ENCODE measurements at regions not wholly inside any gene's neighbourhood (a gene's known extent, or its start where the extent isn't known, plus 50 kb on each side); places are given as distances from the start of the nearest gene placed in this dataset.
"Not testable (repeated sequence)": the region's sequence is repeated elsewhere in the genome, so short reads cannot be mapped to it uniquely, and the experiment has no call there.

GRCh38 chr22:26941896-26942636 lies 284.7 kb downstream of the MIAT start:
- H3K36me3 ChIP-seq (ENCODE audit: insufficient read depth, low read length) = no peaks in the 10 kb centered on the region
- no peak overlapping the region for H3K27ac ChIP-seq (ENCODE audit: low read depth, low read length)
- no peaks in the 10 kb centered on the region for H3K79me2 ChIP-seq (ENCODE audit: control insufficient read depth, insufficient read depth, low read length, unreplicated experiment)
- peaks cover 7% of the 10 kb centered on the region; the same call in 1 of the 2 replicates for H3K27me3 ChIP-seq (ENCODE audit: insufficient read depth, low read length)
- no peaks in the 10 kb centered on the region for H3K4me1 ChIP-seq (ENCODE audit: control insufficient read depth, insufficient read depth, low read length, unreplicated experiment)
- no peak overlapping the region for H3K4me3 ChIP-seq (ENCODE audit: low read depth, low read length)
- no peak overlapping the region for H2AFZ ChIP-seq (ENCODE audit: low read length, unreplicated experiment)

- H3K27ac ChIP-seq (ENCODE audit: low read depth, low read length) = no peak overlapping the region
- no peaks in the 10 kb centered on the region for H3K36me3 ChIP-seq (ENCODE audit: insufficient read depth, low read length)
- 0 out of 2 replicates have a peak, but pooled peaks cover 7% of the 10 kb centered on the region for H3K27me3 ChIP-seq (ENCODE audit: insufficient read depth, low read length)
- no peak overlapping the region for H2AFZ ChIP-seq (ENCODE audit: low read length, unreplicated experiment)
- H3K79me2 ChIP-seq (ENCODE audit: control insufficient read depth, insufficient read depth, low read length, unreplicated experiment) = no peaks in the 10 kb centered on the region
- H3K4me1 ChIP-seq (ENCODE audit: control insufficient read depth, insufficient read depth, low read length, unreplicated experiment) = no peaks in the 10 kb centered on the region
- H3K4me3 ChIP-seq (ENCODE audit: low read depth, low read length) = no peak overlapping the region
Observed at GRCh38 chr22:26942637-26942957, 285.2 kb downstream of the MIAT start.

- Histone ChIP-seq H3K4me3 (ENCODE audit: low read depth, low read length) (no peak overlapping the region), H3K79me2 (ENCODE audit: control insufficient read depth, insufficient read depth, low read length, unreplicated experiment) (no peaks in the 10 kb centered on the region), H3K36me3 (ENCODE audit: insufficient read depth, low read length) (no peaks in the 10 kb centered on the region), H3K27ac (ENCODE audit: low read depth, low read length) (no peak overlapping the region), H2AFZ (ENCODE audit: low read length, unreplicated experiment) (no peak overlapping the region), H3K4me1 (ENCODE audit: control insufficient read depth, insufficient read depth, low read length, unreplicated experiment) (no peaks in the 10 kb centered on the region), H3K27me3 (ENCODE audit: insufficient read depth, low read length) (0 out of 2 replicates have a peak, but pooled peaks cover 7% of the 10 kb centered on the region)
Observed at GRCh38 chr22:26945565-26945964, 288.2 kb downstream of the MIAT start.

GRCh38 chr22:26949193-26949592 lies 291.8 kb downstream of the MIAT start:
- no peaks in the 10 kb centered on the region for H3K4me1 ChIP-seq (ENCODE audit: control insufficient read depth, insufficient read depth, low read length, unreplicated experiment)
- H2AFZ ChIP-seq (ENCODE audit: low read length, unreplicated experiment) = no peak overlapping the region
- H3K4me3 ChIP-seq (ENCODE audit: low read depth, low read length) = no peak overlapping the region
- no peak overlapping the region for H3K27ac ChIP-seq (ENCODE audit: low read depth, low read length)
- H3K27me3 ChIP-seq (ENCODE audit: insufficient read depth, low read length) = peaks cover 36% of the 10 kb centered on the region
- H3K36me3 ChIP-seq (ENCODE audit: insufficient read depth, low read length) = no peaks in the 10 kb centered on the region
- H3K79me2 ChIP-seq (ENCODE audit: control insufficient read depth, insufficient read depth, low read length, unreplicated experiment) = no peaks in the 10 kb centered on the region

- H3K36me3 ChIP-seq (ENCODE audit: insufficient read depth, low read length); H3K79me2 ChIP-seq (ENCODE audit: control insufficient read depth, insufficient read depth, low read length, unreplicated experiment); H3K4me3 ChIP-seq (ENCODE audit: low read depth, low read length); H2AFZ ChIP-seq (ENCODE audit: low read length, unreplicated experiment); H3K4me1 ChIP-seq (ENCODE audit: control insufficient read depth, insufficient read depth, low read length, unreplicated experiment); H3K27ac ChIP-seq (ENCODE audit: low read depth, low read length): not testable (repeated sequence)
- peaks cover 50% of the 10 kb centered on the region for H3K27me3 ChIP-seq (ENCODE audit: insufficient read depth, low read length)
Observed at GRCh38 chr22:26951139-26951538, 293.8 kb downstream of the MIAT start.

- Histone ChIP-seq H3K27me3 (ENCODE audit: insufficient read depth, low read length) (peaks cover 51% of the 10 kb centered on the region), H3K4me3 (ENCODE audit: low read depth, low read length) (no peak overlapping the region), H3K36me3 (ENCODE audit: insufficient read depth, low read length) (no peaks in the 10 kb centered on the region), H3K4me1 (ENCODE audit: control insufficient read depth, insufficient read depth, low read length, unreplicated experiment) (no peaks in the 10 kb centered on the region), H2AFZ (ENCODE audit: low read length, unreplicated experiment) (no peak overlapping the region), H3K27ac (ENCODE audit: low read depth, low read length) (no peak overlapping the region), H3K79me2 (ENCODE audit: control insufficient read depth, insufficient read depth, low read length, unreplicated experiment) (no peaks in the 10 kb centered on the region)
Observed at GRCh38 chr22:26952004-26952403, 294.6 kb downstream of the MIAT start.

GRCh38 chr22:26952451-26953011 lies 295.1 kb downstream of the MIAT start:
- Histone ChIP-seq H3K27ac (ENCODE audit: low read depth, low read length) (no peak overlapping the region), H2AFZ (ENCODE audit: low read length, unreplicated experiment) (no peak overlapping the region), H3K4me3 (ENCODE audit: low read depth, low read length) (no peak overlapping the region), H3K36me3 (ENCODE audit: insufficient read depth, low read length) (no peaks in the 10 kb centered on the region), H3K79me2 (ENCODE audit: control insufficient read depth, insufficient read depth, low read length, unreplicated experiment) (no peaks in the 10 kb centered on the region), H3K4me1 (ENCODE audit: control insufficient read depth, insufficient read depth, low read length, unreplicated experiment) (no peaks in the 10 kb centered on the region), H3K27me3 (ENCODE audit: insufficient read depth, low read length) (peaks cover 55% of the 10 kb centered on the region)

- no peaks in the 10 kb centered on the region for H3K4me1 ChIP-seq (ENCODE audit: control insufficient read depth, insufficient read depth, low read length, unreplicated experiment)
- no peak overlapping the region for H3K4me3 ChIP-seq (ENCODE audit: low read depth, low read length)
- no peak overlapping the region for H3K27ac ChIP-seq (ENCODE audit: low read depth, low read length)
- peaks cover 60% of the 10 kb centered on the region for H3K27me3 ChIP-seq (ENCODE audit: insufficient read depth, low read length)
- no peaks in the 10 kb centered on the region for H3K36me3 ChIP-seq (ENCODE audit: insufficient read depth, low read length)
- H2AFZ ChIP-seq (ENCODE audit: low read length, unreplicated experiment) = no peak overlapping the region
- no peaks in the 10 kb centered on the region for H3K79me2 ChIP-seq (ENCODE audit: control insufficient read depth, insufficient read depth, low read length, unreplicated experiment)
Observed at GRCh38 chr22:26953012-26953883, 295.9 kb downstream of the MIAT start.

- Histone ChIP-seq H3K4me3 (ENCODE audit: low read depth, low read length) (no peak overlapping the region), H3K4me1 (ENCODE audit: control insufficient read depth, insufficient read depth, low read length, unreplicated experiment) (no peaks in the 10 kb centered on the region), H3K79me2 (ENCODE audit: control insufficient read depth, insufficient read depth, low read length, unreplicated experiment) (no peaks in the 10 kb centered on the region), H3K27ac (ENCODE audit: low read depth, low read length) (no peak overlapping the region), H3K27me3 (ENCODE audit: insufficient read depth, low read length) (peaks cover 74% of the 10 kb centered on the region), H3K36me3 (ENCODE audit: insufficient read depth, low read length) (no peaks in the 10 kb centered on the region), H2AFZ (ENCODE audit: low read length, unreplicated experiment) (no peak overlapping the region)
Observed at GRCh38 chr22:26956371-26956770, 299.0 kb downstream of the MIAT start.

- H3K79me2 ChIP-seq (ENCODE audit: control insufficient read depth, insufficient read depth, low read length, unreplicated experiment) = no peaks in the 10 kb centered on the region
- H3K27me3 ChIP-seq (ENCODE audit: insufficient read depth, low read length) = peaks cover 74% of the 10 kb centered on the region
- no peak overlapping the region for H3K27ac ChIP-seq (ENCODE audit: low read depth, low read length)
- H3K4me1 ChIP-seq (ENCODE audit: control insufficient read depth, insufficient read depth, low read length, unreplicated experiment) = no peaks in the 10 kb centered on the region
- H2AFZ ChIP-seq (ENCODE audit: low read length, unreplicated experiment) = no peak overlapping the region
- H3K4me3 ChIP-seq (ENCODE audit: low read depth, low read length) = no peak overlapping the region
- no peaks in the 10 kb centered on the region for H3K36me3 ChIP-seq (ENCODE audit: insufficient read depth, low read length)
Observed at GRCh38 chr22:26957176-26957575, 299.8 kb downstream of the MIAT start.
